Astrocyte (in vitro differentiated cells and primary cell): ENCODE measurements at regions not wholly inside any gene's neighbourhood (a gene's known extent, or its start where the extent isn't known, plus 50 kb on each side); places are given as distances from the start of the nearest gene placed in this dataset.

ENCODE experiments used
- DNase-seq: peaks from one replicate; pipeline ENCODE4 v3.0.0-alpha.2; 2010; ENCODE audit warnings: low read depth
- FAIRE-seq: peaks from 2 replicates; lab custom pipeline; 2011; peaks lifted over from hg19 to GRCh38; lab: Jason Lieb, UNC
- H2AFZ ChIP-seq: 2 replicates; pipeline ENCODE4 v1.6.0; 2012; ENCODE audit warnings: low read depth, low read length, inconsistent platforms
- H3K27ac ChIP-seq: 2 replicates; pipeline ENCODE4 v1.5.1; 2011; ENCODE audit warnings: low read depth, low read length, inconsistent platforms
- H3K27me3 ChIP-seq: 2 replicates; pipeline ENCODE4 v1.6.0; 2011; ENCODE audit warnings: low read length, inconsistent platforms; ENCODE audit not compliant: insufficient read depth
- H3K36me3 ChIP-seq: 2 replicates; pipeline ENCODE4 v1.5.1; 2011; ENCODE audit warnings: low read length, inconsistent platforms; ENCODE audit not compliant: insufficient read depth
- H3K4me1 ChIP-seq: 2 replicates; pipeline ENCODE4 v1.5.1; 2011; ENCODE audit warnings: low read length, inconsistent platforms; ENCODE audit not compliant: insufficient read depth
- H3K4me2 ChIP-seq: 2 replicates; pipeline ENCODE4 v1.6.0; 2012; ENCODE audit warnings: low read length, inconsistent platforms
- H3K4me3 ChIP-seq: 2 replicates; pipeline ENCODE4 v1.5.1; 2011; ENCODE audit warnings: low read depth, mild to moderate bottlenecking, low read length, inconsistent platforms; ENCODE audit not compliant: insufficient read depth
- H3K79me2 ChIP-seq: 2 replicates; pipeline ENCODE4 v1.6.0; 2012; ENCODE audit warnings: mild to moderate bottlenecking, low read length, inconsistent platforms; ENCODE audit not compliant: insufficient read depth
- H3K9ac ChIP-seq: 2 replicates; pipeline ENCODE4 v1.6.0; 2012; ENCODE audit warnings: mild to moderate bottlenecking, low read length, inconsistent platforms
- H3K9me3 ChIP-seq: 2 replicates; pipeline ENCODE4 v1.5.1; 2012; ENCODE audit warnings: low read depth, mild to moderate bottlenecking, low read length, inconsistent platforms; ENCODE audit not compliant: insufficient read depth
- H4K20me1 ChIP-seq: 2 replicates; pipeline ENCODE4 v1.6.0; 2012; ENCODE audit warnings: low read length, inconsistent platforms; ENCODE audit not compliant: insufficient read depth
- H3K27ac Mint-ChIP-seq: one replicate; pipeline ENCODE4 v1.8.0; 2021; ENCODE audit warnings: mild to moderate bottlenecking, mixed read lengths; ENCODE audit not compliant: unreplicated experiment
- H3K27me3 Mint-ChIP-seq: one replicate; pipeline ENCODE4 v1.8.0; 2021; ENCODE audit warnings: low read depth, mixed read lengths; ENCODE audit not compliant: unreplicated experiment
- H3K36me3 Mint-ChIP-seq: one replicate; pipeline ENCODE4 v1.8.0; 2021; ENCODE audit warnings: low read depth, mixed read lengths; ENCODE audit not compliant: unreplicated experiment
- H3K4me1 Mint-ChIP-seq: one replicate; pipeline ENCODE4 v1.8.0; 2021; ENCODE audit warnings: low read depth, mixed read lengths; ENCODE audit not compliant: unreplicated experiment
- H3K4me3 Mint-ChIP-seq: one replicate; pipeline ENCODE4 v1.8.0; 2021; ENCODE audit warnings: mild to moderate bottlenecking, moderate library complexity, mixed read lengths; ENCODE audit not compliant: unreplicated experiment
- H3K9me3 Mint-ChIP-seq: one replicate; pipeline ENCODE4 v1.8.0; 2021; ENCODE audit warnings: mild to moderate bottlenecking, mixed read lengths; ENCODE audit not compliant: unreplicated experiment
- CTCF ChIP-seq: IDR thresholded peaks from 2 replicates; pipeline ENCODE4 v1.5.1; 2011; ENCODE audit warnings: low read depth, mild to moderate bottlenecking, inconsistent platforms, low read length, moderate library complexity; ENCODE audit not compliant: insufficient read depth
- EZH2 ChIP-seq: IDR thresholded peaks from 2 replicates; pipeline ENCODE4 v1.6.1; 2012; ENCODE audit warnings: mild to moderate bottlenecking, low read length, inconsistent platforms; ENCODE audit not compliant: insufficient read depth

GRCh38 chr4:138521809-138522208 lies 279.7 kb upstream of the SLC7A11 start:
- no peak overlapping the region for H2AFZ ChIP-seq
- DNase-seq (no peak), FAIRE-seq (no peak)

GRCh38 chr4:138519436-138519835 lies 277.3 kb upstream of the SLC7A11 start:
- H3K4me3 ChIP-seq: no peak overlapping the region
- H2AFZ ChIP-seq: no peak overlapping the region
- Mint-ChIP-seq H3K4me3 (no peak overlapping the region), H3K27ac (no peak overlapping the region), H3K9me3 (no peaks in the 10 kb centered on the region), H3K4me1 (no peaks in the 10 kb centered on the region), H3K36me3 (no peaks in the 10 kb centered on the region), H3K27me3 (no peaks in the 10 kb centered on the region)
- no peaks in the 10 kb centered on the region for H3K79me2 ChIP-seq
- no peak overlapping the region for H3K27ac ChIP-seq
- no peaks in the 10 kb centered on the region for H3K9me3 ChIP-seq
- H3K36me3 ChIP-seq: no peaks in the 10 kb centered on the region
- no peaks in the 10 kb centered on the region for H4K20me1 ChIP-seq
- TF ChIP-seq EZH2 (no peak), CTCF (no peak)
- no peaks in the 10 kb centered on the region for H3K4me1 ChIP-seq
- H3K27me3 ChIP-seq: no peaks in the 10 kb centered on the region
- H3K4me2 ChIP-seq: no peak overlapping the region
- DNase-seq (no peak), FAIRE-seq (no peak)
- no peak overlapping the region for H3K9ac ChIP-seq

More at GRCh38 chr4:138521809-138522208, 279.7 kb upstream of the SLC7A11 start:
- H3K27me3 ChIP-seq: no peaks in the 10 kb centered on the region
- Mint-ChIP-seq H3K9me3 (peaks cover 9% of the 10 kb centered on the region), H3K4me3 (no peak overlapping the region), H3K27me3 (no peaks in the 10 kb centered on the region), H3K27ac (no peak overlapping the region), H3K4me1 (no peaks in the 10 kb centered on the region), H3K36me3 (no peaks in the 10 kb centered on the region)
- H3K4me1 ChIP-seq: no peaks in the 10 kb centered on the region
- H3K27ac ChIP-seq: no peak overlapping the region
- TF ChIP-seq EZH2 (no peak), CTCF (no peak)
- H4K20me1 ChIP-seq: no peaks in the 10 kb centered on the region
- H3K9me3 ChIP-seq: no peaks in the 10 kb centered on the region
- H3K4me3 ChIP-seq: no peak overlapping the region
- no peaks in the 10 kb centered on the region for H3K79me2 ChIP-seq
- no peak overlapping the region for H3K4me2 ChIP-seq
- H3K9ac ChIP-seq: no peak overlapping the region
- no peaks in the 10 kb centered on the region for H3K36me3 ChIP-seq

DNA sequence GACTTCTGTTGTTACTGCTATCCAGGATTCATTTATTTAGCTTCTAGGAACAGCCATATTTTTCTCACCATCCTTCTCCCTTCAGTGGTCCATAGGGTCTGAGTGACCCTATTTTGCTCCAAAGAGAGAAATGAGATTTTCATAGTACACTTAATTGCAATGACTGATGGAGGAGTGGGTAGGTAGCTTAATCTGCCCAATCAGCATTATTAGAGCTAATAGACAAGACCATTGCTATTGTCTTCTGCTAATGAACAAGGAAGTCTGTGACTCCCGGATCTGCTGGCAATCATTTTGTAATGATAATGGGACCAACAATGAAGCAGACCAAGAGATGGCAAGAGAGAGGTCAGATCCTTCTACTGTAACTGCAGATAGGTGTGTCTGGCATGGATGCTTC lies 271.4 kb upstream of the SLC7A11 start:
- H3K27ac Mint-ChIP-seq: no peak overlapping the region
- TF ChIP-seq EZH2 (no peak), CTCF (no peak)
- Histone ChIP-seq H3K9ac (no peak overlapping the region), H3K36me3 (no peaks in the 10 kb centered on the region), H3K4me3 (no peak overlapping the region), H3K27me3 (no peaks in the 10 kb centered on the region), H3K4me1 (no peaks in the 10 kb centered on the region), H3K9me3 (no peaks in the 10 kb centered on the region), H3K27ac (no peak overlapping the region), H2AFZ (no peak overlapping the region), H4K20me1 (no peaks in the 10 kb centered on the region), H3K4me2 (no peak overlapping the region), H3K79me2 (no peaks in the 10 kb centered on the region)
- peaks cover 17% of the 10 kb centered on the region for H3K4me1 Mint-ChIP-seq
- H3K9me3 Mint-ChIP-seq: no peaks in the 10 kb centered on the region
- DNase-seq: no peak
- no peak for FAIRE-seq
- H3K36me3 Mint-ChIP-seq: no peaks in the 10 kb centered on the region
- H3K27me3 Mint-ChIP-seq: no peaks in the 10 kb centered on the region
- no peak overlapping the region for H3K4me3 Mint-ChIP-seq
